ENCODE measurements at regions not wholly inside any gene's neighbourhood (a gene's known extent, or its start where the extent isn't known, plus 50 kb on each side); places are given as distances from the start of the nearest gene placed in this dataset.

GRCh38 chr10:78320506-78320905, 286.8 kb downstream of the RPS24 start:
- DNase-seq (ENCODE audit: low spot score), result no peak

GRCh38 chr10:78321000-78321399, 287.3 kb downstream of the RPS24 start:
- DNase-seq (ENCODE audit: low spot score), result no peak

GRCh38 chr10:78321500-78321899, 287.8 kb downstream of the RPS24 start:
- DNase-seq (ENCODE audit: low spot score), result no peak

- DNase-seq (ENCODE audit: low spot score), result no peak
These were observed 292.7 kb downstream of the RPS24 start for GRCh38 chr10:78326372-78326771.

- no peak for DNase-seq (ENCODE audit: low spot score)
These were observed 294.3 kb downstream of the RPS24 start for GRCh38 chr10:78327778-78328591.

GRCh38 chr10:78328592-78329404, 295.1 kb downstream of the RPS24 start:
- DNase-seq (ENCODE audit: low spot score), result no peak

GRCh38 chr10:78330884-78331283, 297.2 kb downstream of the RPS24 start:
- no peak for DNase-seq (ENCODE audit: low spot score)

GRCh38 chr10:78331391-78331922, 297.8 kb downstream of the RPS24 start:
- no peak for DNase-seq (ENCODE audit: low spot score)

- DNase-seq (ENCODE audit: low spot score), result no peak
These were observed 298.3 kb downstream of the RPS24 start for GRCh38 chr10:78332012-78332411.

GRCh38 chr10:78332657-78333056, 299.0 kb downstream of the RPS24 start:
- DNase-seq (ENCODE audit: low spot score), result no peak

- DNase-seq (ENCODE audit: low spot score), result no peak
These were observed 299.9 kb downstream of the RPS24 start for GRCh38 chr10:78333362-78334143.

- no peak for DNase-seq (ENCODE audit: low spot score)
These were observed 301.7 kb downstream of the RPS24 start for GRCh38 chr10:78335371-78335690.

GRCh38 chr10:78335691-78336401, 302.2 kb downstream of the RPS24 start:
- DNase-seq (ENCODE audit: low spot score), result no peak

- DNase-seq (ENCODE audit: low spot score), result no peak
These were observed 302.7 kb downstream of the RPS24 start for GRCh38 chr10:78336402-78336791.

- no peak for DNase-seq (ENCODE audit: low spot score)
These were observed 303.4 kb downstream of the RPS24 start for GRCh38 chr10:78337016-78337415.

- DNase-seq (ENCODE audit: low spot score), result no peak
These were observed 304.2 kb downstream of the RPS24 start for GRCh38 chr10:78337646-78338391.

- no peak for DNase-seq (ENCODE audit: low spot score)
These were observed 305.1 kb downstream of the RPS24 start for GRCh38 chr10:78338717-78339116.

- DNase-seq (ENCODE audit: low spot score), result no peak
These were observed 305.6 kb downstream of the RPS24 start for GRCh38 chr10:78339251-78339650.

- no peak for DNase-seq (ENCODE audit: low spot score)
These were observed 308.4 kb downstream of the RPS24 start for GRCh38 chr10:78341953-78342614.
